ENCODE measurements at regions not wholly inside any gene's neighbourhood (a gene's known extent, or its start where the extent isn't known, plus 50 kb on each side); places are given as distances from the start of the nearest gene placed in this dataset.
"Not testable (repeated sequence)": the region's sequence is repeated elsewhere in the genome, so short reads cannot be mapped to it uniquely, and the experiment has no call there.

DNA sequence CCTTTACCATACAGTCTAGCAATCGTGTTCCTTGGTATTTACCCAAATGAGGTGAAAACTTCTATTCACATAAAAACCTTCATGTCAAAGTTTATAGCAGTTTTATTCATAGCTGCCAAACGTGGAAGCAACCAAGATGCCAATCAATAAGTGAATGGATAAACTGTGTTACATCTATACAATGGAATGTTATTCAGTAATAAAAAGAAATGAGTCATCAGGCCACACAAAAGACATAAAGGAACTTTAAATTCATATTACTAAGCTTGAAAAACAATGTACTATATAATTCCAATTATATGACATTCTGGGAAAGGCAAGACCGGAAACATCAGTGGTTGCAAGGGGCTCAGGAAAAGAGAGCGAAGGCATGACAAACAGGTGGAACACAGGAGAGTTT lies 679.9 kb downstream of the ISL1 start:
- 0 out of 2 replicates have a peak, but pooled peaks cover 4% of the 10 kb centered on the region for H3K9me3 ChIP-seq
- H3K27me3 ChIP-seq: no peaks in the 10 kb centered on the region
- no peak overlapping the region for H3K4me3 ChIP-seq
- H3K36me3 ChIP-seq: no peaks in the 10 kb centered on the region
- DNase-seq: no peak

DNA sequence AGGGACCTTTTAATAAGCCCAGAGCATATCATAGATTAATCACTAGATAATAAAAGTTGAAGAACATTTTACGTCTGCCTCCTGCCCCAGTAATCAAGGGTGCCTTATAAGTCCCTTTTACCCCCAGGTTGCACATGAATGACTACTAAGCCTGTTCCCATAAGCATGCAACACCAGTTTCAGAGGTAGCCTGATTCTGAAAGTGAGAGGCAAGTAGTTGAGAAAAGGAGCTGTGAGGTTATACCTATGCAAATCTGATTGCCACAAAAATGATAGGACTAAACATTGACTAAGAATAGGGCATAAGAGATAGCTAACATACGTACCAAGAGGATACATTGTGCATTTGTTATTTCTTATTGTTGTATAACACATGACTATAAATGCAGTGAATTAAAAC lies 681.9 kb downstream of the ISL1 start:
- Histone ChIP-seq H3K36me3 (no peaks in the 10 kb centered on the region), H3K9me3 (0 out of 2 replicates have a peak, but pooled peaks cover 4% of the 10 kb centered on the region), H3K4me3 (no peak overlapping the region), H3K27me3 (no peaks in the 10 kb centered on the region)
- no peak for DNase-seq

DNA sequence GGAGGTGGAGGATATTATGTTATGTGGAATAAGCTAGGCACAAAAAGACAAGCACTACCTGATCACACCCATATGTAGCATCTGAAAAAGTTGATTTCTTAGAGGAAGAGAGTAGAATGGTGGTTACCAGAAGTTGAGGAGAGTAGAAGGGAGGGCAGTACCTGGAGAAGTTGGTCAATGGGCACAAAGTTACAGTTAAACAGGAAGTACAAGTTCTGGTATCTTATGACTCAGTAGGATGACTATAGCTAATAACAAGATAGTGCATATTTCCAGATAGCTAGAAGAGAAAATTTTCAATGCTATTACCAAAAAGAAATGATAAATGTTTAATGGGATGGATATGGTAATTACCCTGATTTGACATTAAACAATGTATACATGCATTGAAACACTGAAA lies 686.7 kb downstream of the ISL1 start:
- no peak for DNase-seq
- Histone ChIP-seq H3K9me3 (0 out of 2 replicates have a peak, but pooled peaks cover 4% of the 10 kb centered on the region), H3K27me3 (no peaks in the 10 kb centered on the region), H3K36me3 (no peaks in the 10 kb centered on the region), H3K4me3 (no peak overlapping the region)

DNA sequence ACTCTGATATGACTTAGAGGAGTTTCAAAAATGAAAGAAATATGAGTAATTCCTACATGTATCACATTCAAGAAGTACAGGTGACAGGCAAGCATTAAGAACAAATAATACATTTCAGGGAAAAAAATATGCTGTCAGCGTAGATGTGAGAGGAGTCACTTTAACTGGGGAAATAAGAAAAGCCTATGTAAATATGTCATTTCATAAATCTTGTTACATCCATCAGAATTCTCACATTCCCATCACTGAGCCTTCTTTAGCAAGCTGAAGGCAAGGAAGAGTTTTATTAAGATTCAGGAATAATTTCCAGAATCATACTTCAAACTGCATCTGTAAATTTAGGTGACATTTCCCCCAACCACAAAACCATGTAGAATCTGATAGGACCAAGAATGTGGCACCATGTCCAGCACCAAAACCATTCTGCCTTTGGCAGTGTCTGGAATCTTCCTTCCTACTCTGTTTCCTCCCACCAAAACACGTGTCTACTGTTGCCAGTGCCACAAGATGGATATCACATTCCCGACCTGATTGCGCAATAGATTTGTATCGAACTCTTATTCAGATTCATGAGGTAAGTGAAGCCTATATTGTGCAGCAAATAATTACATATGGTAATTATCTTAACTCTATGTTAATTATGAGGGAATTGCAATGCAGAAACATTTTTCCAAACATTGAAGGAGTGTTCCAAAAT lies 690.9 kb downstream of the ISL1 start:
- no peaks in the 10 kb centered on the region for H3K27me3 ChIP-seq
- no peaks in the 10 kb centered on the region for H3K36me3 ChIP-seq
- no peak for DNase-seq
- no peak overlapping the region for H3K4me3 ChIP-seq
- no peaks in the 10 kb centered on the region for H3K9me3 ChIP-seq

DNA sequence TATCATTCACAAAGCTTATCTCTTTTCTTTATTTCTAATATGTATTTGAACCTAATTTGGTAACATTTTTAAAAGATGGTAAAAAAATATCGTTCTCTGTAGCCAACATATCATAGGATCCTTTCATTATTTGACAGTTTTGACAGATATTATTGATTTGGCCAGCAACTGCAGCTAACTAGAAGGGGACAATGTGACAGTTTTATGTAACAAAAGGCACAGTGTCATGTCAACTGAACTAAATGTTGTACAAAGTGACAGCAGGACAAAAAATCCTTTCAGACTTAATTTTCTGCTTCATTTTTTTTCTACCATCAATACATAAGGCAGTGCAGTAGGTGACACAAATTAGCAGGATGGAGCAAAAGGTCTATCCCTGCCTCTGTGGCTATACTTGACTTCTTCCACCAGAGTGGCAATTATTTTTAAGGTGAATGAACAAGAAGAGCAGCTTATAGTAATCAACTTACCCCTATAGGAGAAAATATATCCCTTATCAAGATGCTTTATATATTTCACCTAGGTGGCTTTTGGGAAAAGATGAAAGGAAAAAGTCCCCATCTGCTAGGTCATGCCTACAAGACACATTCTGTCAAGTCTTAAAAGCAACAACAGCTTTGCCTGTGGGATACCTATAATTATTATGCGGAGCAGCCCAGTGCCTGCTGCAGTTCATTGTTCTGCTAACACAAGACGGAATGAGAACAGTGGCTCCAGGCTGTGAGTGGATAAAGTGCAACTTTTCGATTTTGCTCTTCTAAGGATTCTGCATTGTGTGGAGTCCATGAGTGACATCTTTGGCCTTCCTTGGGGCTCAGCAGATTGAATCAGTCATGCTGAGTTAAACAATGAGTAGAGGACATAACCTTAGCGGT lies 694.9 kb downstream of the ISL1 start:
- Histone ChIP-seq H3K27me3 (no peaks in the 10 kb centered on the region), H3K9me3 (no peaks in the 10 kb centered on the region), H3K4me3 (no peak overlapping the region), H3K36me3 (no peaks in the 10 kb centered on the region)
- no peak for DNase-seq

DNA sequence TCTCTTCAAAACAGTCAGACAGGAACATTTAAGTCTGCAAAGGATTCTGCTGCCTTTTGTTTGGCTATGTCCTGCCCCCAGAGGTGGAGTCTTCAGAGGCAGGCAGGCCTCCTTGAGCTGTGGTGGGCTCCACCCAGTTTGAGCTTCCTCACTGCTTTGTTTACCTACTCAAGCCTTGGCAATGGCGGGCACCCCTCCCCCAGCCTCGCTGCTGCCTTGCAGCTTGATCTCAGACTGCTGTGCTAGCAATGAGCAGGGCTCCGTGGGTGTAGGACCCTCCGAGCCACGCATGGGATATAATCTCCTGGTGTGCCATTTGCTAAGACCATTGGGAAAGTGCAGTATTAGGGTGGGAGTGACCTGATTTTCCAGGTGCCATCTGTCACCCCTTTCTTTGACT lies 685.4 kb upstream of the ITGA1 start:
- H3K27me3 ChIP-seq, H3K4me3 ChIP-seq, H3K36me3 ChIP-seq, H3K9me3 ChIP-seq, DNase-seq: not testable (repeated sequence)

DNA sequence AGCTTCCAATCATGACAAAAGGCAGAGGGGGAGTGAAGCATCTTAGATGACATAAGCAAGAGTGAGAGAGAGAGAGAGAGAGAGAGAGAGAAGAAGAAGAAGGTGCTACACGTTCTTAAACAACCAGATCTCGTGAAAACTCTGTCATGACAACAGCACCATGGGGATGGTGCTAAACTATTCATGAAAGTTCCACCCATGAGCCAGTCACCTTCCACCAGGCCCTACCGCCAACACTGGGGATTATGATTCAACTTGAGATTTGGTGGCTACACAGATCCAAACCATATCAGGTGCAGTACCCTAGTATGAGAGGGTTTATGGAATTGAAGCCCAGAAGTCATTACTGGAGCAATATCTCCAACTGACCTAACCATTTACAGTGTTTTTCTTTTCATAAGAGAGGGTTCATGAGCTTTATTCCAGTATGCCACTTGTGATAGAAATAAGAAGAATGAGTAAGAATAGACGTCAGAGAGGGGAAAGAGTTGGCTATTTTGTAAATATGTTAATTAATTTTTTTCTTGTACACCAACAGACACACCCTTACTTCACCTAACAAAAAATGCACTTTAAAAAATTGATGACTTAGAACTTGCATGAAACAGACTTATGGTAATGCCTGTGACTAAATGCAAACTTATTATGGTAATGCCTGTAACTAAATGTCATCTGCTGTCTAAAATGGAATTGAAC lies 680.4 kb upstream of the ITGA1 start:
- Histone ChIP-seq H3K9me3 (peaks cover 2% of the 10 kb centered on the region; the same call in 1 of the 2 replicates), H3K36me3 (no peaks in the 10 kb centered on the region), H3K4me3 (no peak overlapping the region), H3K27me3 (no peaks in the 10 kb centered on the region)
- no peak for DNase-seq

DNA sequence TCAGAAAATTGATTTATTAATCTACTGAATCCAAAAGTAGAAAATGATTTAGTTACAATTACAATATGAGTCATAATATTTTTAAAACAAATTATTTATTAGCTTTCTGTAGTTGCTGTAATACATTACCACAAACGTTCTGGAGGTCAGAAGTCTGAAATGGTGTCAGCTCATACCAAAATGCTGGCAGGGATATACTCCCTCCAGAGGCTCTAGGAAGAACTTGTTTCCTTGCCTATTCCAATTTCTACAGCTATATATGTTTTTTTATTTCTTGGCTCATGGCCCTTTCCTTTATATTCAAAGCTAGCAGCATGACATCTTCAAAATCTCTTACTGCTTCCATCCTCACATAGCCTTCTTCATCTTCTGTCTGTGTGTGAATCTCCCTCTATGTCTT lies 667.9 kb upstream of the ITGA1 start:
- DNase-seq: no peak
- no peaks in the 10 kb centered on the region for H3K27me3 ChIP-seq
- no peaks in the 10 kb centered on the region for H3K36me3 ChIP-seq
- H3K9me3 ChIP-seq: no peaks in the 10 kb centered on the region; the same call in 1 of the 2 replicates
- no peak overlapping the region for H3K4me3 ChIP-seq

DNA sequence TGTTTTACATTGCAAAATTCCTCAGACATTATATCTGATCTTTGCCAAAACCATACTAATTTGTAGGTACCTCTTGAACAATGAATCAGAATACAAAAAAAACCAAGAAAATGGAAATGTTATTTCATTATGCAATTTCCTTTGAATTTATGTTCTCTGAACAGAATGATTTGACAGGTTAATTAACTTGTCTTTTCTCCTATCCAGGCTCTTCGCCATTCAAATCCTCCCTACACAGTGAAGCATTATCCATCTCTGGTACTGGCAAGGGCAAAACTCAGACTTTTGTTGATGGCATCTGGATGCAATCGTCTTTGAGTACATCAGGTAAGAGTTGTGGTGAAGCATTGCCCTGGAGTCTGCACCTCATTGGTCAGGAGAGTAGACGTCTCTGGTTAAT lies 655.7 kb upstream of the ITGA1 start:
- DNase-seq: no peak
- Histone ChIP-seq H3K36me3 (no peaks in the 10 kb centered on the region), H3K4me3 (no peak overlapping the region), H3K27me3 (no peaks in the 10 kb centered on the region), H3K9me3 (no peaks in the 10 kb centered on the region)

DNA sequence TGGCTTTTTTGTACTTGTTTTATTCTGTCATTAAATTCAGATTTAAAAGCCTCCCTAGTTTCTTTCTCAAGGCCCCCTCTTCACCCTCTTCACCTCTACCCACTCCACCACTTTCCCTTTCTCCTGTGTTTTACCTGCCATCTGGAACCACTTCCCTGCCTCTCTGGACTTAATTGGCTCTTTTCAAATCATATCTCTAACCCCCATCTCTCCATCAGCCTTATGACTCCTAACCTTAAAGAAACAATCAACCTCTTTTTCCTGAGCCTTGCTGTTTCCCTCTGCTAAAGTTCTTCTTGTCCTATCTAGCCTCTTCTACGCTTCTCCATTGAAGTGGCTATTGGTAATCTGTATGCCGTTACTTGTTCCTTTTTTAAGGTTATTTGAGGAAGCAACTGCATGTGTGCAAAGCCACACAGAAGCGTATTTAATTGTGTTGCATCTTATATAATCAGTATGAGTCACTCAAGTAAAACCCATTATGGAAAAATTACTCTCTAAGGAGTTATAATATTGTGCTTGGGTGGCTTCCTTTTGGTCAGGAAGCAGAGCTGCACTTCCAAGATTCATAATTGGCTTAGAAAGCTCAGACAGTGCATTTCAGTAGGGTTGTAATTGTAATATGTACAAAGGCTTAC lies 653.6 kb upstream of the ITGA1 start:
- H3K36me3 ChIP-seq: no peaks in the 10 kb centered on the region
- no peak for DNase-seq
- no peaks in the 10 kb centered on the region for H3K27me3 ChIP-seq
- H3K4me3 ChIP-seq: no peak overlapping the region
- H3K9me3 ChIP-seq: no peaks in the 10 kb centered on the region

DNA sequence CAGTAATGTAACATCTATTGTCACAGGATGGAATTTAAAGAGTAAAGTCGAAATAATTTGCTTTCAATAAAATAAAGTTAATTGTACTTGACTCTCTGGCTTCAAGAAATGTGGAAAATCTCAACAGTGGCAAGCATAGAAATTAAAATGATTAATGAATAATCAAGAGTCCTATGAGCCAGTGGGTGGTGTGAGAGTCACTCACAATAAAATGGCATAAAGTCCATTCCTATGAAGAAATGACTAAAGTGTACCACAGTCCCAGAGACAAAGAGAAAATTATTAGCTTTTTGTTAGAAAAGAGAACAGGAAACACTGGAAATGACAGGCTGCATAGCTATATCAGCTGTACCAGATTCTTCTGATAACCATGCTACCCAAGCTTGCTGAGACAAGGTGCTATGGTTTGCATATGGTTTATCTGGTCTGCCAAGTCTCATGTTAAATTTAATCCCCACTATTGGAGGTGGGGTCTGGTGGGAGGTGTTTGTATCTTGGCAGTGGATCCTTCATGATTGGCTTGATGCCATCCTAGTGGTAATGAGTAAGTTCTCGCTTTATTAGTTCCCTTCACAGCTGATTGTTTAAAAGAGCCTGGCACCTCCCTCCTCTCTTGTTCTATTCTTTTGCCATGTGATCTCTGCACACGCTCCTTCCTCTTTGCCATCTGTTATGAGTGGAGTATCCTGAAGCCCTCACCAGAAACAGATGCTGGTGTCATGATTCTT lies 647.7 kb upstream of the ITGA1 start:
- Histone ChIP-seq H3K9me3 (no peaks in the 10 kb centered on the region), H3K36me3 (no peaks in the 10 kb centered on the region), H3K27me3 (no peaks in the 10 kb centered on the region), H3K4me3 (no peak overlapping the region)
- DNase-seq: no peak

DNA sequence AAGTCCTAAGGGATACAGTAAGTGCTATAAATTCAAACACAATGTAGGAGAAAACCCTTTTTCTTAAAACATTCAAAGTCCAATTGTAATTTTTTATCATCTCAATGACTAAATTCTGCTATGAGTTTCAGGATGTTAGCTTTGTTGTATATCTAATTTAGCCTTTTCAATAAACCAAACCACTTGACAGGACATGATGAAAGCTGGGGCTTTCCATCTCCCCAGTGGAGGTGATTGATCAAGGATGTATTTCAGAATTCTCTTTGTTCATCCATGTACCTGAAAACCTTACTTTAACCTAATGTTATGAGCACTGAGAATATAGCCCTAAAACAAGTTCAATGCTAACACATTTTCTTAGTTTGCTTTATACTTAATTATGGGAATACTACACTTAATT lies 639.0 kb upstream of the ITGA1 start:
- no peaks in the 10 kb centered on the region for H3K9me3 ChIP-seq
- no peak overlapping the region for H3K4me3 ChIP-seq
- DNase-seq: no peak
- no peaks in the 10 kb centered on the region for H3K27me3 ChIP-seq
- H3K36me3 ChIP-seq: no peaks in the 10 kb centered on the region

DNA sequence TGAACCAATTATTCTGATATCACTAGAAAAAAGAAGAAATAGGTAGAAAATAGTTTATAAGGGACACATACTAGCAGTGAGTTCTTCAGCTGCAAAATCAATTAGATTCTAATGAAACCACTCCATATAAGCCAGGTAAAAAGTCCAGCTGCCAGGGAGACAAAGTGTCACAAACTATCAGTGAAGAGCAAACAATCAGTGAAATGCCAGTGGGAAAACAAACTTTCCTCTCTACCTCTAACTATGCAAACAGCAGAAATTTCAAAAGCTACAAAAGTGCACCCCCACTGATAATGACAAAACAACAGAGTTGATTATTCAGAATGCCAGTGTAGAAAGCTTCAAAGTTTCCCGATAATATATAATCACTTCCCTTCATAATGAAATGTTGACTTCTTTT lies 637.2 kb upstream of the ITGA1 start:
- no peak for DNase-seq
- H3K9me3 ChIP-seq: no peaks in the 10 kb centered on the region
- H3K4me3 ChIP-seq: no peak overlapping the region
- H3K36me3 ChIP-seq: no peaks in the 10 kb centered on the region
- H3K27me3 ChIP-seq: no peaks in the 10 kb centered on the region

DNA sequence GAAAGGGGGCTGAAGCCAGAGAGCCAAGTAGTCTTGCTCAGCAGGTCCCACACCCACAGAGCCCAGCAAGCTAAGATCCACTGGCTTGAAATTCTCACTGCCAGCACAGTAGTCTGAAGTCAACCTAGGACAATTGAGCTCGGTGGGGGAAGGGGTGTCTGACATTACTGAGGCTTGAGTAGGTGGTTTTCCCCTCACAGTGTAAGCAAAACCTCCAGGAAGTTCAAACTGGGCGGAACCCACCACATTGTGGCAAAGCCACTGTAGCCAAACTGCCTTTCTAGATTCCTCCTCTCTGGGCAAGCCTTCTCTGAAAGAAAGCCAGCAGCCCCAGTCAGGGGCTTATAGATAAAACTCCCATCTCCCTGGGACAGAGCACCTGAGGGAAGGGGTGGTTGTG lies 630.9 kb upstream of the ITGA1 start:
- not testable (repeated sequence) for H3K27me3 ChIP-seq, H3K9me3 ChIP-seq, DNase-seq, H3K36me3 ChIP-seq, H3K4me3 ChIP-seq

DNA sequence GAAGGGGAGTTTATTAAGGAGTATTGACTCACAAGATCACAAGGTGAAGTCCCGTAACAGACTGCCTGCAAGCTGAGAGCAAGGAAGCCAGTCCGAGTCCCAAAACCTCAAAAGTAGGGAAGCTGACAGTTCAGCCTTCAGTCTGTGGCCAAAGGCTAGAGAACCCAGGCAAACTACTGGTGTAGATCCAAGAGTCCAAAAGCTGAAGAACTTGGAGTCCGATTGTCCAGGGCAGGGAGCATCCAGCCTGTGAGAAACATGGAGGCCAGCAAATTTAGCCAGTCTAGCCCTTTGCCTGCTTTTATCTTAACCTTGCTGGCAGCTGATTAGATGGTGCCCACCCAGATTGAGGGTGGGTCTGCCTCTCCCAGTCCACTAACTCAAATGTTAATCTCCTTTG lies 621.9 kb upstream of the ITGA1 start:
- H3K36me3 ChIP-seq, DNase-seq, H3K27me3 ChIP-seq: not testable (repeated sequence)

DNA sequence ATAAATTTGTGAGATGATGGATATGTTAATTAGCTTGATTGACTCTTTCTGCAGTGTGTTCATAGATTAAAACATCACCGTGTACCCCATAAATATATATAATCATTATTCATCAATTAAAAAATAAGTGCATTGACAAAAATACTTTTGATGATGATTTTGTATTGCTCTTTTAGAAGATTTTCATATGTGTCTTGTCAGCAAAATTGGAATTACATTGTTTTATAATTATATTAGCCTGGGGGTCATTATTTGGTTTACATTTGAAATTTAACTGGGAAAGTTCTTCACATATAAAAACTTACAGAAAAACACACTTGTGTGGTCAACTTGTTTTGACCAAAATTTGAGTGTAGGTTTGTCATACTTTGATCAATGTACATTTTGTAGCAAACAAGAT lies 614.6 kb upstream of the ITGA1 start:
- DNase-seq: no peak
- no peak overlapping the region for H3K4me3 ChIP-seq
- no peaks in the 10 kb centered on the region for H3K27me3 ChIP-seq
- 0 out of 2 replicates have a peak, but pooled peaks cover under 1% of the 10 kb centered on the region for H3K9me3 ChIP-seq
- no peaks in the 10 kb centered on the region for H3K36me3 ChIP-seq

More for the DNA sequence above, 621.9 kb upstream of the ITGA1 start:
- H3K4me3 ChIP-seq, H3K9me3 ChIP-seq: not testable (repeated sequence)

All from MG63 (cell line).